GM10248 (cell line): ENCODE measurements at regions not wholly inside any gene's neighbourhood (a gene's known extent, or its start where the extent isn't known, plus 50 kb on each side); places are given as distances from the start of the nearest gene placed in this dataset.

Experiments used
- CTCF ChIA-PET: fragments of 300-600 bp; sonication (Branson Sonifier 250); formaldehyde crosslinking; extraction: SDS; loops from one replicate; lab custom pipeline; 2021; ENCODE audit warnings: antibody characterized with exemption; lab: Yijun Ruan, JAX
- POLR2A ChIA-PET: fragments of 350-650 bp; sonication (Branson Sonifier 250); formaldehyde crosslinking; extraction: SDS; loops from one replicate; lab custom pipeline; 2020; ENCODE audit warnings: antibody characterized with exemption; lab: Yijun Ruan, JAX
- DNase-seq: peaks from one replicate; pipeline ENCODE4 v3.0.0; 2012; ENCODE audit errors: extremely low spot score
- TF ChIP-seq, protein P1 (sequence below): IDR thresholded peaks from 2 replicates; pipeline ENCODE4 v1.5.1; 2012; ENCODE audit warnings: mild to moderate bottlenecking, low read depth; ENCODE audit errors: extremely low read depth, missing control alignments, control extremely low read depth

DNA sequence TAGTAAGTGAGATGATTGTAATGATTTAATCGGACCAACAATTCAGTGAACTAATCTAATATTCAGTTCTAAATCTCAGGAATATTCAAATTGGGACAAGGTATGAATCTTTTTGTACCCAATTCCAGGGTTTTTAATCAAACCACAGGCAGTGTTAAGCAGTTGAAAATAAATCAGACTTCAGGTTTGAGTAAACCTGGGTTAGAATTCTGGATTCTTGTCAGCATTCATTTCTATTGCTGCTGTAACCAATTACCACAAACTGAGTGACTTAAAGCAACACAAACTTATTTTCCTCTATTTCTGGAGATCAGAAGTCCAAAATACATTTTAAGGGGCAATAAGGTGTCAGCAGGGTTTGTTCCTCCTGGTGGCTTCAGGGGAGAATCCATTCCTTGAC lies 208.4 kb upstream of the ZPLD1 start:
- ChIA-PET POLR2A (no interaction called here), CTCF (interaction anchor here (1.0 to 17.6 kb wide), 18 partner anchors 10 to 524 kb away, joined by 3 to 443 read pairs (median 7); partner anchors contain the start of gene NXPE3)
- TF ChIP-seq, protein P1, sequence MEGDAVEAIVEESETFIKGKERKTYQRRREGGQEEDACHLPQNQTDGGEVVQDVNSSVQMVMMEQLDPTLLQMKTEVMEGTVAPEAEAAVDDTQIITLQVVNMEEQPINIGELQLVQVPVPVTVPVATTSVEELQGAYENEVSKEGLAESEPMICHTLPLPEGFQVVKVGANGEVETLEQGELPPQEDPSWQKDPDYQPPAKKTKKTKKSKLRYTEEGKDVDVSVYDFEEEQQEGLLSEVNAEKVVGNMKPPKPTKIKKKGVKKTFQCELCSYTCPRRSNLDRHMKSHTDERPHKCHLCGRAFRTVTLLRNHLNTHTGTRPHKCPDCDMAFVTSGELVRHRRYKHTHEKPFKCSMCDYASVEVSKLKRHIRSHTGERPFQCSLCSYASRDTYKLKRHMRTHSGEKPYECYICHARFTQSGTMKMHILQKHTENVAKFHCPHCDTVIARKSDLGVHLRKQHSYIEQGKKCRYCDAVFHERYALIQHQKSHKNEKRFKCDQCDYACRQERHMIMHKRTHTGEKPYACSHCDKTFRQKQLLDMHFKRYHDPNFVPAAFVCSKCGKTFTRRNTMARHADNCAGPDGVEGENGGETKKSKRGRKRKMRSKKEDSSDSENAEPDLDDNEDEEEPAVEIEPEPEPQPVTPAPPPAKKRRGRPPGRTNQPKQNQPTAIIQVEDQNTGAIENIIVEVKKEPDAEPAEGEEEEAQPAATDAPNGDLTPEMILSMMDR, result no peak
- no peak for DNase-seq

DNA sequence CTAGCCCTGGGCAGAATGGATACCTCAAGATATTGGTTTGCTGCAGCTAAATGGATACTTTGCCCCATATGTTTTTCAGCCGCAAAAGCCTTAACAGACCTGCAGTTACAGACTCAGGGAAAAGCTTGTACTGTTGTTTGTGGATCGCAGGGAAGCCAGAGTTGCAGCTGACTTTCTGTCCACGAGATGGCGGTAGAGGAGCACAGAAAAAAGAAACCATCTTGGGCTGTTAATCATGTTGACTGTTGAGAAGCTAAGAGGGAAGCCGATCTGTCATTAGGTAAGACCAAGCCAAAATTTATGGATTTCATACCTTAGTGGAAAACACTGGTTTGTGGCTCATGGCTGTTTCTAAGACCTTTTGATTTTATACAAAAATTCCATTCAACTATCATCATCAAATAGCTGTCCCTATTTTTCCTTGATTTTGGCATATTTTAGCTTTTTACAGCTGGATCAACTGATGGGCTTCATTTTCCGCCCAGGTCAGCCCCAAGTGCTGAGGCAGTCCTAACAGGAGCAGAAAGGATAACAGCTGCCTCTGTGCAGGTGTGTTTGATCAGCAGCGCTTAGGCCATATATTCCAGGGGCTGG lies 205.7 kb upstream of the ZPLD1 start:
- DNase-seq, result peak; percentile 27
- TF ChIP-seq, protein P1, result peak; percentile 92
- CTCF ChIA-PET, result interaction anchor here (0.6 to 17.6 kb wide), 82 partner anchors 8 to 761 kb away, joined by 3 to 443 read pairs (median 4); partner anchors contain the start of gene NFKBIZ
- POLR2A ChIA-PET, result no interaction called here

DNA sequence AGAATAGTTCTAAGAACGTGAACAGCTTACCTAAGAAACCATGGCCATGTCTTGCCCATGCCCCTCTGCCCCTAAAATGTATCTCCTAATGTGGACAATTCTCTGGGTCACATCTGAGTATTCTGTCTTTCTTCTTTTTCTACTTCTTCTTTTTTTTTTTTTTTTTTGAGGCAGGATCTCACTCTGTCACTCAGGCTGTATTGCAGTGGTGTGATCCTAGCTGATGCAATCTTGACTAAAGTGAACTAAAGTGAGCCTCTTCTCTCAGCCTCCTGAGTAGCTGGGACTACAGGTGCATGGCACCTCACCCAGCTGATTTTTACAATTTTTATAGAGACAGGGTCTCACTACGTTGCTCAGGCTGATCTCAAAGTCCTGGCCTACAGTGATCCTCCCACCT lies 204.8 kb upstream of the ZPLD1 start:
- CTCF ChIA-PET, result interaction anchor here (0.8 to 17.6 kb wide), 22 partner anchors 9 to 512 kb away, joined by 3 to 443 read pairs (median 5); no protein-coding TSS in a partner anchor
- no peak for DNase-seq
- TF ChIP-seq, protein P1, result no peak
- POLR2A ChIA-PET, result no interaction called here

DNA sequence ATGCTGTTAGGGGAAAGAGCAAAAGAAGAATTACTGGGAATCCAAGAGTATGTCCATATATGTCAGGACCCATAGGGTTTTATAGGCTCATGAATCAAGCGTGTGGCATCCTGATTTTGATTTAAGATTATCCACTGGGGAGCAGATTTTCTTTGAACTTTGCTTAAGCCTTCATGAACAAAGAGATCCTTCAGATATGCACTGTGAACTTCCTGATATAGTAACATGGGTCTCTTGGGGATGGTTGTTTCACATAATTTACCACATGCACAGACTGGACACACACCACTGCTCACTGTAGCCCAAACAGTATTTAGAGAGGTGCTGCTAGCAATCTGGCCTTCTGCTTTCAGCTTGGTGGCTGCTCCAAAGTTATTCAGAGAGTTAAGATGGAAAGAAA lies 200.9 kb upstream of the ZPLD1 start:
- TF ChIP-seq, protein P1, result no peak
- ChIA-PET POLR2A (no interaction called here), CTCF (interaction anchor here (1.2 to 17.6 kb wide), 5 partner anchors 8 to 426 kb away, joined by 3 to 443 read pairs (median 6); no protein-coding TSS in a partner anchor)
- DNase-seq, result no peak

DNA sequence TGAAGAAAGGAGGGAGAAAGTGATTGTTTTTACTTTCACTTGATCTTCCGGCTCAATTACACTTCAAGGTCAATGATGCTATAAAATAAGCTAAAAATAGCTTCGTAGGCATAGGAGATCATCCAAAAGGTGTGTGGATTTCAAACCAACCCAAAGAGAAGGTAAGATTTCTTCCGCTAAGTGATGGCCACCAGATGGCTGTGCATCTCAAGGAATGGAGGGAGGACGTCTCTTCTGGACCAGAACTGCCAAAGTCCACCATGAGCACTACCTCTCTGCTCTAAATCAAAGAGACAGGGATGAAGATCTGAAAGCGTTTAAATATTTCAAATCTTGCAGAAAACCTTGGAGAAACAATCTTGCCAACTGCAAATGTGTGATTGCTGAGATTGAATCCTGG lies 199.1 kb upstream of the ZPLD1 start:
- TF ChIP-seq, protein P1, result peak; percentile 10
- no peak for DNase-seq
- POLR2A ChIA-PET, result no interaction called here
- CTCF ChIA-PET, result interaction anchor here (0.7 to 16.8 kb wide), 4 partner anchors 9 to 505 kb away, joined by 3 to 423 read pairs (median 5); no protein-coding TSS in a partner anchor

DNA sequence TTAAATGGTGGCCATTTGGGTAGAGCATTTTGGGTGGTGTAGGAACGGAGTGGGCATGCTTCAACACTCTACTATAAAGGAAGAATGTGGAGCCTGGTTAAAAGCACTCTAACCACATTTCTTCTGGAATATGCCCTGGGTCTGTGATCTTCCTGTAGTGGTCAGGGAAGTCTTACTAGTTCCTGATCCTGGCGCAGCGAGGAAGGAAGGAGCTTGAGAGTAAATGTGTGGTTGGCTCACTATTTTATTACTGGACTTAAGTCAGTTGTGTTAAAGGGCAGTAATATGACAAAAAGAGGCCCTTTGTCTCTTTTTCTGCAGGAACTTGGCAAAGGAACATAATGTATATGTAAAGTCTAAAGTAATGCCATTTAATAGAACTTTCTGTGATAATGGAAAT lies 197.6 kb upstream of the ZPLD1 start:
- TF ChIP-seq, protein P1, result no peak
- DNase-seq, result no peak
- ChIA-PET CTCF (interaction anchor here (0.7 to 16.8 kb wide), 4 partner anchors 8 to 298 kb away, joined by 3 to 423 read pairs (median 56); no protein-coding TSS in a partner anchor), POLR2A (no interaction called here)
